Activated naive CD4-positive, alpha-beta T cell treated with anti-CD3 and anti-CD28 coated beads, Interleukin-2, amount 50 U/mL, for 72 hours (primary cell): ENCODE measurements at regions not wholly inside any gene's neighbourhood (a gene's known extent, or its start where the extent isn't known, plus 50 kb on each side); places are given as distances from the start of the nearest gene placed in this dataset.

ENCODE experiments used
- ATAC-seq, 2 donors: fragments of 150-1000 bp; cut with Tn5 transposase; 2 replicates each; pipeline ENCODE4 v1.10.0; 2021; ENCODE audit warnings: mild to moderate bottlenecking in 2 of 2, moderate library complexity in 2 of 2
- DNase-seq, 2 donors: peaks; one replicate each; pipeline ENCODE4 v3.0.0; 2021 to 2022; ENCODE audit warnings: low spot score in 2 of 2
- H3K27ac Mint-ChIP-seq, 2 donors: one replicate each; pipeline ENCODE4 v1.8.0; 2022; ENCODE audit warnings: mild to moderate bottlenecking in 2 of 2, mixed read lengths in 2 of 2
- H3K36me3 Mint-ChIP-seq, 2 donors: one replicate each; pipeline ENCODE4 v1.8.0; 2022; ENCODE audit warnings: mixed read lengths in 2 of 2
- H3K9me3 Mint-ChIP-seq, 2 donors: one replicate each; pipeline ENCODE4 v1.8.0; 2022; ENCODE audit warnings: mixed read lengths in 2 of 2

- Mint-ChIP-seq H3K27ac (no peak overlapping the region), H3K9me3 (no peaks in the 10 kb centered on the region), H3K36me3 (no peaks in the 10 kb centered on the region)
- DNase-seq: peak in 1 of 2 donors; percentile 50
- ATAC-seq: peak; percentile 96
Observed at GRCh38 chr4:145234091-145234706, 53.8 kb upstream of the OTUD4 start.

GRCh38 chr4:145231906-145232700, 51.7 kb upstream of the OTUD4 start:
- ATAC-seq: no peak
- H3K9me3 Mint-ChIP-seq: no peaks in the 10 kb centered on the region
- no peak for DNase-seq
- H3K36me3 Mint-ChIP-seq: no peaks in the 10 kb centered on the region
- H3K27ac Mint-ChIP-seq: no peak overlapping the region

- Mint-ChIP-seq H3K27ac (no peak overlapping the region), H3K9me3 (no peaks in the 10 kb centered on the region), H3K36me3 (no peaks in the 10 kb centered on the region)
- ATAC-seq: no peak
- DNase-seq: no peak
Observed at GRCh38 chr4:145230726-145231125, 50.3 kb upstream of the OTUD4 start.
